ENCODE measurements at regions not wholly inside any gene's neighbourhood (a gene's known extent, or its start where the extent isn't known, plus 50 kb on each side); places are given as distances from the start of the nearest gene placed in this dataset.
"Not testable (repeated sequence)": the region's sequence is repeated elsewhere in the genome, so short reads cannot be mapped to it uniquely, and the experiment has no call there.

DNA sequence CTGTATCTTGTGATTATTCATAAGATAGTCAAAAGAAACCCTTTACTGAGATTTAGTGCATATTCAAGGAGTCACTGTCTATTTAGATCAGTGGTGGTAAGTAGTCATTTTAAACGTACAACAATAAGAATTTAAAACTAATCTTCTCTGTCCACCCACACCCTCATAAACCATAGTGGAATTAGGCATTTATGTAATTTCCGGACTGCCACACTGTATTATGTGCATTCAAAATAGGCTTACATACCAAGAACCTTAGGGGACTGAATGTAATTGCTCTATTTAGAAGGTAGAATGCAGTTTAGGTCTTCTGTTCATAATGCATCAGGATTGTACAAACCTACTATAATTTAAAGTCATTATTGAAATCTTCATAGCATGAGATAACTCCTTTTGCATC is 685.4 kb downstream of the TENT5A start:
- DNase-seq, result no peak
- TF ChIP-seq POLR2A (IDR thresholded peaks at IDR 0.05; ENCODE audit: low read length), result no peak
- TF ChIP-seq GATA1 (IDR thresholded peaks at IDR 0.05; ENCODE audit: low read depth, low read length), result no peak

DNA sequence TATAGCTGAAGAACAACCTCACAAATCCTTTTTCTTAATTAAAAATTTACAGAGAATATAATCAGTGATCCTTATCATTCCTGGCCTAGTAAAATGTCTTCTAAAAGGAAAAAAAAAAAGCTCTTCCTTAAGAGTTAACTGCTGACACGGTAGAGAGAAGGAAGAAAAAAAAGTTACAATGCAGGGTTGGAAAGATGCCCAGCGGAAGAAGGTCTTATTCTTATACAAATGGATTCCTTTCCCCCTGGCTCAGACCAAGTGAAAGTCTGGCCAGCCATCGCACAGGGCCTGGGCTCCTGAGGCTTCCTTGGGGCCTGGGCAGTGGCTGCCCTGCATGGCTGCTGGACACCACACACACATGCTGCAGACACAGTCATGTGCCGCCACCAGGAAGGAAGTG is 688.6 kb downstream of the TENT5A start:
- DNase-seq, result no peak
- no peak for TF ChIP-seq POLR2A (IDR thresholded peaks at IDR 0.05; ENCODE audit: low read length)
- TF ChIP-seq GATA1 (IDR thresholded peaks at IDR 0.05; ENCODE audit: low read depth, low read length), result no peak

DNA sequence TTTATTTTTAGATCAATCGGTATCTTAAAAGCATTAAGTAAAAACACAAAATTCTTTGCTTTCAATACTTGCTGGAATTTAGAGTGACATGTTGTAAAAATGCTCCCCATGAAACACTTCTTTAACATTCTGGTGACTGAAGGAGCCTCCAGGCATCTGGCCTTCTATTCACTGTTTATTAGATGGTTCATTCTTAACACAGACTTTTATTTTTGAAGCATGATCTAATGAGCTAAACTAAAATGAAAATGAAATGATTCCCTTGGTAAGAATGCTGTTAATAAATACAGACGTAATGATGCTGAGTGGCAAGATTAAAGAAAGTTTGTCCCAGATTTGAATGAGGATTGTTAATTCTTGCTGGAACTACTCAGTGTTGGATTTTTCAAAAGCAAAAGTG is 698.4 kb downstream of the TENT5A start:
- no peak for DNase-seq
- no peak for TF ChIP-seq GATA1 (IDR thresholded peaks at IDR 0.05; ENCODE audit: low read depth, low read length)
- no peak for TF ChIP-seq POLR2A (IDR thresholded peaks at IDR 0.05; ENCODE audit: low read length)

DNA sequence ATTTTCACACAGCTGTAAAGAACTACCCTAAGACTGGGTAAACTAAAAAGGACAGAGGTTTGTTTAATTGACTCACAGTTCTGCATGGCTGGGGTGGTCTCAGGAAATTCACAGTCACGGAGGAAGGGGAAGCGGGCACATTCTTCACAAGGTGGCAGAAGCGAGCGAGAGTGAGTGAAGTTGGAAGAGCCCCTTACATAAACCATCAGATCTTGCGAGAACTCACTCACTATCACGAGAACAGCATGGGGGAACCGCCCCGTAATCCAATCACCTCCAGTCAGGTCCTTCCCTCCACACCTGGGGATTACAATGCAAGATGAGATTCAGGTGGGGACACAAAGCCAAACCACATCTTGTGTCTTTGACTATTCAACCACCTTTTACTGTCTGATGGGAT is 700.5 kb downstream of the TENT5A start:
- no peak for TF ChIP-seq GATA1 (IDR thresholded peaks at IDR 0.05; ENCODE audit: low read depth, low read length)
- TF ChIP-seq POLR2A (IDR thresholded peaks at IDR 0.05; ENCODE audit: low read length), result no peak
- DNase-seq, result no peak

DNA sequence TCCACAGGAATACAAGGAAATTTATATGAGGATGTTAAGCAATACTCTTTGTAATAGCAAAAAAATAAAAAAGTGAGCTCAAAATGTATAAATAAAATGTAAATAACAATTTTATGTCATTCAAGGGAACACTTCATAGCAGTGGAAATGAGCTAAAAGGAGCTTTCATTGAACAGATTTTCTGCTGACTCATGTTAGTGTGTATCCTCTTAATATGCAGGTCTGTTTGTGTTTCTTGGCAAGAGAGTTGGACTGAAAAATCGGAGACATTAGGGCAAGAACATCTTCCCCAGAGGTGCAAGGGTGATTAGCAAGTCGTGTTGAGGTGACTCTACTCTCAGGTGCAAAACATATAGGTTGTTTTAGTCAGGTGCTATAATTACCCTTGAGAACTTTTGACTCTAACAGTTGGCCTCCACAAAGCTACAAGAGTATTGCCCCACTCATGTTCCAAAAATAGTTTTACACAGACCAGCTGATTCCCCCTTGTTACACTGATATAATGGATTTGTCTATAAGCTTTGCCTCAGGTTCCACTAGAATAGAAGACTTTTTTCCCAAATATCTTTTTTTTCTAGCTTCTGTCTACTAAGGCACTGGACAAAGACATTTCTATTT is 702.9 kb downstream of the TENT5A start:
- TF ChIP-seq POLR2A (IDR thresholded peaks at IDR 0.05; ENCODE audit: low read length), result no peak
- no peak for TF ChIP-seq GATA1 (IDR thresholded peaks at IDR 0.05; ENCODE audit: low read depth, low read length)
- no peak for DNase-seq

DNA sequence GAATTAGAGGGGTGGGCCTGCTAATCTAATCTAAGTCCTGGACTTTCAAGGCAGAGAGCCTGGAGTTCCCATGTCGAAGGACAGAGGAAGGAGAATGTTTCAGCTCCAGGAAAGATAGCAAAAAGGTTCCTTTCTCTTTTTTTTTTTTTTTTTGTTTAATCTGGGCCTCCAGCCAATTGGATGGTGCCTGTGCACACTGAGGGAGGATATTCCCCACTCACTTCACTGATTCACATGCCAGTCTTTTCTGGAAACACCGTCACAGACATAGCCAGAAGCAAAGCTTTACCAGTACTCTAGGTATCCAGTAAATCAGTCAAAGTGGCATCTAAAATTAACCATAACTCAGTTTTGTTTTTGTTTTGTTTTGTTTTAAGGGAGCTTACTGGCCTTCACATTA is 721.1 kb downstream of the TENT5A start:
- TF ChIP-seq GATA1 (IDR thresholded peaks at IDR 0.05; ENCODE audit: low read depth, low read length) (no peak), POLR2A (IDR thresholded peaks at IDR 0.05; ENCODE audit: low read length) (no peak)
- DNase-seq, result no peak

DNA sequence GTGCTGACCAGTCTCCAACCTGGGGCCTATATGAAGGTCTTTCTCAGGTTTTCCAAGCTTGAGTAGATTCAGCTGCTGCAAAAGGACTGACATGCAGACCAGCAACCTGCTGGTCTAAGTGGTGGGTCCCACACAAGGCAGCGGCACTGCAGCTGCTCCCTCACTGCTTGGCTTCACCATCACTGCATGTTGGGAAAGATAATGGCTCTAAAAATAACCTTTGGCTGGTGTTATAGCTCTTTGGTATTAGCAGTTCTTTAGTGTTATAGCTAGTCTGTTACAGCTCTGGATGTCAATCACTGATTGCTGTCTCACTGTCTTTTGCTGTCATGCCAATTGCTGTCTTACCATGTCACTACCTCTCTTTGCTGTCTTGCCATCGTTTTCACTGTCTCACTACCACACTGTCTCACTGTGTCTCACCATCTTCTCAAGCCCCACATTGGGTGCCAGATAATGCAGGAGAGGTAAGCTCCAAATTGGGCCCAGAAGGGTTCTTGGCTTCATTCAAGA is 726.4 kb downstream of the TENT5A start:
- DNase-seq, result no peak
- TF ChIP-seq GATA1 (IDR thresholded peaks at IDR 0.05; ENCODE audit: low read depth, low read length) (no peak), POLR2A (IDR thresholded peaks at IDR 0.05; ENCODE audit: low read length) (no peak)

DNA sequence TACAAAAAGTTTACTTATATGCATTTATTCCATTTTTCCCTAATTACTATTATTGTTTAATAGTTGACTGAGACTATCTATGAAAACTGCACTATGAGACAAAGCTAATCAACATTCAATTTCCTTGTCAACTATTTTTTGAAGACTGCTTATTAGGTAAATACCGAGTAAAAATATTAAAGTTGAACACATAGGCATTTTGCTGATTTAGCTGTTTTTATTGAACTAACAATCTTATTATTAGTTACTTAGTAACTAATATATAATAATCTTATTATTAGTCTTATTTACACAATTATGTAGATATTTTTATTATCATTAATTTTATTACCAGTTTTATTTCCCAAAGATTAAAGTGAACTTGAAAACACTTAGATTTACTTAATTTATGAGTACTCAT is 728.8 kb downstream of the TENT5A start:
- TF ChIP-seq POLR2A (IDR thresholded peaks at IDR 0.05; ENCODE audit: low read length) (no peak), GATA1 (IDR thresholded peaks at IDR 0.05; ENCODE audit: low read depth, low read length) (no peak)
- DNase-seq, result no peak

DNA sequence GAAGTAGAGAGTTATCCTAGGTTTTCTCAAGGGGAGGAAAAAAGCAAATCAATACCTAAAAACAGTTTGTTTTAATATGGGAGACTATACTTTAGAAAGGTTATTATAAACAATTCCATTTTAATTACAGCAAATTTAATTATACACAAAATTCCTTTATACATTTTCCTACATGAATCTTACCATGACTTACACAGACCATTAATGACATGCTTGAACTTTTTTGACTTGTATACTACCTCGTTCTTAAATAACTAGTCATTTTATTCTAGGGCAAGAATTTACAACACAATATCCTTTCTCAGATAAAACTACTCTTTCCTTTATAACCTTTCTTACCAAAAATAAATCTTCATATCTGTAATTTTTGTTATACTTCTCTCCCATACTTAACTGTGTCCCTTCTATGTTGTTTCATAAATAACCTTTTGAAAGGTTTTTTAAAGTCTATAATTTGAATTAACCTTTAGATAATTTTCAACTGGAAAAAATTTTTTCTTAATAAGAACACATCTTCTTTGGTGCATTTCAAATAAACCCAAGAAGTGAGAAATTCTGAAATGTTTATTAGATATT is 729.4 kb downstream of the TENT5A start:
- peak; percentile 0 to 8 for DNase-seq
- TF ChIP-seq POLR2A (IDR thresholded peaks at IDR 0.05; ENCODE audit: low read length) (no peak), GATA1 (IDR thresholded peaks at IDR 0.05; ENCODE audit: low read depth, low read length) (no peak)

- DNase-seq, result not testable (repeated sequence)
Measured at GRCh38 chr6:81017586-81017985, 734.9 kb downstream of the TENT5A start.

GRCh38 chr6:81003894-81004293 is 748.6 kb downstream of the TENT5A start:
- no peak for TF ChIP-seq POLR2A (IDR thresholded peaks at IDR 0.05; ENCODE audit: low read length)
- no peak for TF ChIP-seq GATA1 (IDR thresholded peaks at IDR 0.05; ENCODE audit: low read depth, low read length)
- no peak for DNase-seq

DNA sequence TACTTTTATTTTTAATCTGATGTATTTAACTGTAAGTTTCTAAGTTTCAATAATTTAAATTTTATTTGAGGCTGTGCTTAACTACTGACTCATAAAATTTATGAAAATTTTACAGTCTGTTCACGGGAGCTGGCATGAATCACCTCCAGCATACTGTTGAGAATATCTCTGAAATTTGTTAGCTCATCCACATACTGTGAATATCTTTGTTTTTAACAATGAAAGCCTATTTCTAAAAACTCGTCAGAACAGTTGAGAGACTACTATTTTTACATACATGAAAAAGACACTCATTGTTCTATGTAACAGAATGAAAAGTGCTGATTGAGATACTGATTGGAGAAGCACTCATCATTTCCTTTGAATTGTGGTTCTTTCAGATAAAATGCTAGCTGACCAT is 749.3 kb downstream of the TENT5A start:
- no peak for DNase-seq
- TF ChIP-seq POLR2A (IDR thresholded peaks at IDR 0.05; ENCODE audit: low read length), result no peak
- no peak for TF ChIP-seq GATA1 (IDR thresholded peaks at IDR 0.05; ENCODE audit: low read depth, low read length)

- no peak for DNase-seq
- TF ChIP-seq GATA1 (IDR thresholded peaks at IDR 0.05; ENCODE audit: low read depth, low read length) (no peak), POLR2A (IDR thresholded peaks at IDR 0.05; ENCODE audit: low read length) (no peak)
Measured at GRCh38 chr6:81002126-81002525, 750.4 kb downstream of the TENT5A start.

DNA sequence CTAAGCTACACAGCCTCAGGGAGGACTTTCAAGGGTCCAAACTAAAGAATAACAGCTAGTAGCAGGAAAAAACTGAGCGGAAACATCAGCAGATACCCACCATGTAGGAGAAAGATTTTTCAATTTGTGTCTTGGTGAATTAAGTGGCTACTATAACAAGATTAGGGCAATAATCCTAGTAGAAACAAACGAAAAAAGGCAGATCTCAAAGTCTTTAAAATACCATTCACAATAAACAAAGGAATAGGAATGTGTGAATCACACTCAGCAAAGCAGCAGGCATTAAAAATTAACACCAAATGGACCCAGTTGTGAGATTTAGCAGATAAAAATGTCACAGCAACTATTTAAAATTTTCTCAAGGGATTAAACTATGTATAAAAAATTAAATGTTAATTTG is 761.2 kb downstream of the TENT5A start:
- no peak for DNase-seq

DNA sequence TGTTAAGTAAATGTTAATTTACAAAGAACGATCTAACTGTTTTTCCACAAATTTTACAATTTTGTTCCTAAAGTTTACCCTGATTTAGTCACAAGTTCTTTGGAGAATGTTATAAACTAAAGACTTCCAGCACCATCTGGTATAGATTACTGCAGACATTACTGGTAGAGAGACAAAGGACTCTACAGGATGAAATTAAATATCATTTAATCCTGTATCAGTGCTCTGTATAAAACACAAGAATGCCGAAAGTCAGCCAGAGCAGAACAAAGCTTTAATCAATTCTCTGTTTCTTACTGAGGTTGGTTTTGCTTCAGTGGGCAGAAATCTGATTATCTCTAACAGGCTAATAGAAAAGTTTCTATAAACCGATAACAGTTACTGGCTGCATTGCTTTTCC is 763.6 kb downstream of the TENT5A start:
- TF ChIP-seq POLR2A (IDR thresholded peaks at IDR 0.05; ENCODE audit: low read length) (no peak), GATA1 (IDR thresholded peaks at IDR 0.05; ENCODE audit: low read depth, low read length) (no peak)
- DNase-seq, result no peak

More for the DNA sequence above, 761.2 kb downstream of the TENT5A start:
- TF ChIP-seq GATA1 (IDR thresholded peaks at IDR 0.05; ENCODE audit: low read depth, low read length), result no peak
- no peak for TF ChIP-seq POLR2A (IDR thresholded peaks at IDR 0.05; ENCODE audit: low read length)

All from erythroblast (primary cell).